HPDE6-E6E7 (cell line): ENCODE measurements at regions not wholly inside any gene's neighbourhood (a gene's known extent, or its start where the extent isn't known, plus 50 kb on each side); places are given as distances from the start of the nearest gene placed in this dataset.

ENCODE experiments used
- DNase-seq: peaks from one replicate; pipeline ENCODE4 v3.0.0; 2011; ENCODE audit warnings: missing footprints; ENCODE audit errors: extremely low spot score

DNA sequence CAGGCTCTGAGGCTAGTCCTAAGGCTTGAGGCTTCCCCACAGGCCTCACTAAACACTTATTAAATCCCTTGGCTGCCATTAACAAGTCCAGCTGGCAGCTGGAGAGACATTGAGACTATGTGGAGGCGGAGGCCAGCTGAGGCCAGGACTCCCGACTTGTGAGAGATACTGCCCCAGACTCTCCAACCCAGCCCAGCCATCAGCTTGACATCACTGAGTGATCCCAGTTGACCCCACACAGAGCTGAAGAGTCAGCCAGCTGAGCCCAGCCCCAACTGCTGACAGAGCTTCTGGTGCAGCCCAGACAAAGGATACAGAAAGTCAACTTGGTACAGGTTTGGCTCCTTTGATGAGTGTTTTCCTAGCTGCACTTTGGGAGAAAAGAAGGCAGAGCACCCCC is 343.1 kb downstream of the C16orf95 start:
- no peak for DNase-seq

DNA sequence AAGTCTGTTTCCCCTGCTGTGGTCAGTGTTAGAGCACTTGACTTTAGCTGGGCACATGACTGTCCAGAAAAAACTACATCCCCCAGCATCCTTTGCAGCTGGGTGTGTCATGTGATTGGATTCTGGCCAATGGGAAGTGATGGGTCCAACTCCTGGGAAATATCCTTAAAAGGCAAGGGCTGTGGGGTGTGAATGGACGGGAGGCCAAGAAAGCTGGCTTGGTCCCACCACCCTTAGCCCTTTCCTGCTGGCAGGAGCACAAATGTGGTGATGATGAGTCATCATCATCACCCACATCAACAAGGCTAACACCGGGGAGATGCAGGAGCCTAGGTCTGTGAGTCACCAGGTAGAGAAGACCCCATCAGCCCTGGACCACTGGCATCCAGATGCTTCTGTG is 341.7 kb downstream of the C16orf95 start:
- no peak for DNase-seq

DNA sequence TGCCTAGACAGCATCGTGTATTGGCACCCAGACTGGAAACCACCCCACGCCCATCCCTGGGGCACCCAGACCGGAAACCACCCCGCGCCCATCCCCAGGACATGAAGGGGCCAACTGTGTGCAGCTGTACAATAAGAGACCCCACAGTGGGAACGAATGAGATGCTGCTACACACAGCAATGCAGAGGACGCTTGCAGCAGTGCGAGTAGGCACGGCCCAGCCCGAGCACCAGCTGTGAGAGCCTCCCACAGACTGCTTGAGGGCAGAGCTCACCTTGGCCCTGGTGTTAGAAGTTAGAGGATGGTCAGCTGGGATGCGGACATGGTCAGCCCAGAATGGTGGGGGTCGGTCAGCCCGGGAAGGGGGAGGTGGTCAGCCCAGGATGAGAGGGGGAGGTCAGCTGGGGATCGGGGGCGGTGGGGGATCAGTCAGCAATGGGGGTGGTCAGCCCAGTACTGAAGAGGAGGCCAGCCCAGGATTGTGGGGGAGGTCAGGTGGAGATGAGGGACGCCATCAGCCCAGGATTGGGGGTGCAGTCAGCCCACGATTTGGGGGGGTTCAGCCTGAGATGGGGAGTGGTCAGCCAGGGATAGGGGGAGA is 340.0 kb downstream of the C16orf95 start:
- no peak for DNase-seq

DNA sequence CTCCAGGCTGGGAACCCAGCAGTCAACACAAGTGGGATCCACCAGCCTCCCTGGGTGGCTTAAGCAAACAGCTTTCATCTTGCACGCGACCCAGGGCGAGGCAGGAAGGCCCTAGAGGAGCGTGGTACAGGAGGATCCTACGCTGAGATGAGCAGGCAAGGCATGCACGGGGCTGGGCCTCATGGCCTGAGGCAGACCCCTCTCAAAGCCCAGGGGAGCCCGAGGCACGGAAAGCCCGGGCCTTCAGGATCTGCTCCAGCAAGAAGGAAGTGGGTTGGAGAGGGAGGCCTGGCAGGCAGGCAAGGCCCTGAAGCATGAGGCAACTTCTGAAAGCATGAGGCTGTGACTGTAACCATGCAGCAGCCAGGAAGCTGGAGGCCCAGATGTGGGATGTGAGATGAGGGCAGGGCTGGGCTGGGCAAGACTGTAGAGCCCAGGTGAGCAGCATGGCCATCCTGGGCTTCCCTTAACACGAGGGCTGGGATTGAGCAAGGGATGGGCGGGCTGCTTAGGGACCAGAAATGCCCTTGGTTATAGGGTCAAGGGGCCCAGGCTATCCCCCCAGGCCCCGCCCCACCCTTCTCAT is 338.7 kb downstream of the C16orf95 start:
- no peak for DNase-seq

DNA sequence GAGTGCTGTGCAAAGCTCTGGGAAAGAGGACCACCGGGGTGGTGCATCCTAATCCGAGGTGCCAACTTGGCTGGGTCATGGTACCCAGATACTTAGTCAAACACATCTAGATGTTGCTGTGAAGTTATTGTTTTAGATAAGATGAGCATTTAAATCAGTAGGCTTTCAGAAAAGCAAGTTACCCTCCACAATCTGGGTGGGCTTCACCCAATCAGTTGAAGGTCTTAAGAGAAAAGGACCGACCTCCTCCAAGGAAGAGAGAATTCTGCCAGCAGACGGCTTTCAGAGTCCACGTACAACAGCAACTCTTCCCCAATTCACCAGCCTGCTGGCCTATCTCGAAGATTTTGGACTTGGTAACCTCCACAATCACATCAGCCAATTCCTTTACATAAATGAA is 338.1 kb downstream of the C16orf95 start:
- DNase-seq: no peak

DNA sequence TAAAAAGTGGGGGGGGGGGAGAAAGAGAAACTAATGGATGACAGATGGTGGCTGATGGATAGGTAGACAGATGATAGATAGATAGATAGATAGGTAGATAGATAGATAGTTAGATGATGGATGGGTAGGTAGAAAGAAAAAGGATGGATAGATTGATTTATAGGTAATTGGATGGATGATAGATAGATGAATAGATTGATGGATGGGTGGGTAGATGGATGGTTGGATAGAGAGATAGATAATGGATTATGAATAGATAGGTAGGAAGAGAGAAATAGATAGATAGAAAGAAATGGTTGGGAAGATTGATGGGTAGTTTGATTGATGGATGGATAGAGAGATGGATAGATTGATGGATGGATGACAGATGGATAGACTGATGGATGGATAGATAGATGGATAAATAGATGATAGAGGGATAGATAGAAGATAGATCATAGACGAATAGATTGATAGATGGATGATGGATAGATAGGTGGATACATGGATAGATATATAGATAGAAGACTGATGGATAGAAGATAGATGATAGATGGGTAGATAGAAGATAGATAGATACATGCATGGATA is 337.1 kb downstream of the C16orf95 start:
- DNase-seq: no peak

DNA sequence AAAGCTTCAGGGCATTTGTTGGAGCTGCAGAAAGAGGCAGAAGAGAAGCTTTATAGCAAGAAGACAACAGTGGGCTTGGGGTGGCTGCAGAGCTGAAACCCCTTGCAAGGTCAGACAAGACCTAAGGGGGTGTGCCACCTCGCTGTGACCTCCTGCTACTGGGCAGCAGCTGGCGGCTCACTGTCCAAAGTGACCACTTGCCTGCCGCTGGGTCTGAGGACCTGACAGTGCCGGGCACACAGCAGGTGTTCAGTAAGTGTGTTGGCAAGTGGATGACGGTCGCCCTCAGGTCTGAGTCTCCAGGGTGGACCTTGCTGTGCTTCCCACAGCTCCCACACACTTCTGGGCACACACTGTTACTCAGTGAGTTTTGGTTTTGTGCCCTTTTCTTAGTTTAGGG is 336.5 kb downstream of the C16orf95 start:
- DNase-seq: no peak

DNA sequence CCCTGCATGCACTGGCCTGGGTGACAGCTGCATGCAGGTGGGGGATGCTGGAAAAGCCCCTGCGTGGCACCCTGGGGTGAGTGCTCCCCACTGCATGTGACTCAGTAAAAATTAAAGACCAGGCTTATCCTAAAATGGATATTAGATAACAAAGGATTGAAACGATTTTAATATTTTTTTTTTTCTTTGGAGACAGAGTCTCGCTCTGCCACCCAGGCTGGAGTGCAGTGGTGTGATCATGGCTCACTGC is 334.9 kb downstream of the C16orf95 start:
- DNase-seq: no peak

DNA sequence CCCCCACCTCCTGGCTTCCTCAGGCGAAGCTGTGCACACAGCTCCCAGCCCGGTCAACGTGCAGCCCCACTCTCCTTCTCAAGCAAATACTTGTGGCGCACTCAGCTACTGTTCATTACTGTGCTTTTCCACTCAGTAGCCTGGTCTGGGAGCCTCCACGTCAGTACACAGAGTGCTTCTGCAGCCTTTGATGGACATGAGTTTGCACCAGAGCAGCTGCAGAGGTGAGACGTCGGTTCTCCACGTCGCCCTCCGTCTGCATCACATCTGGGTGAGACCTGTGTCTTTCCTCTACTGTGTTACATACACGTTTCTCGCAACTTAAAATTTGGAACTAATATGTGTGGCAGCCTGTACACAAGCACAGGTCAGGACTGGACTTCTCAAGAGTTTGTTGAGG is 334.3 kb downstream of the C16orf95 start:
- DNase-seq: no peak

DNA sequence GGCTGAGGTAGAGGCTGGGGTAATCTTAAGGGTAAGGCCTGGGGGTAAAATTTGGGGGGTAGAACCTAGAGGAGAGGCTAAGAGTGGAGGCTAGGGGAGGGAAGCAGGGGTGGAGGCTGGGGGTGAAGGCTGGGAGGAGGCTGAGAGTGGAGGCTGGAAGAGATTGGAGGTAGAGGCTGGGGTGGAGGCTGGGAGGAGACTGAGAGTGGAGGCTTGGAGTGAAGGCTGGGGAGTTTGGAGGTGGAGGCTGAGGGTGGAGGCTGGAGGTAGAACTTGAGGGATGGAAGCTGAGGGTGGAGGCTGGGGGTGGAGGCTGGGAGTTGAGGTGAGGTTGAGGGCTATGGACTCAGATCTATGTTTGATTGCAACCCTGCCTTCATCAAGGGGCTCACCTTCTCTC is 333.6 kb downstream of the C16orf95 start:
- DNase-seq: no peak

DNA sequence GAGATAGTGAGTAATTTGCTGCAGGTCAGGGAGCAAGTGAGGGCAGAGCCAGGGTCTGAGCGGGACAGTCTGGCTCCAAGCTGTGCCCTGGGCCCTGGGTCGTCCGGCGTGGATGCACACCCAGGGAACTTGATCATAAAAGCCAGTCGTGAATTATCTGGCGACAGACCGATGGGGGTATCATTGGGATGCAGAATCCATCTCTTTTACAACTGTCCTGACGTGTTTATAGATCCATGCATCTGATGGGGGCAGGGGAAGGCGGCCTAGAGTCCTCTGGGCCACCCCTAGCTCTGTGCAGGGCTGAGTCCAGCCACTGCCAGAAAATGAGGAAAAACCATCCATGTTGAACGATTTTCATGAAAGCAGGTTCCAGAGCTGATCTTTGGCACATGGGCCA is 332.8 kb downstream of the C16orf95 start:
- DNase-seq: no peak

DNA sequence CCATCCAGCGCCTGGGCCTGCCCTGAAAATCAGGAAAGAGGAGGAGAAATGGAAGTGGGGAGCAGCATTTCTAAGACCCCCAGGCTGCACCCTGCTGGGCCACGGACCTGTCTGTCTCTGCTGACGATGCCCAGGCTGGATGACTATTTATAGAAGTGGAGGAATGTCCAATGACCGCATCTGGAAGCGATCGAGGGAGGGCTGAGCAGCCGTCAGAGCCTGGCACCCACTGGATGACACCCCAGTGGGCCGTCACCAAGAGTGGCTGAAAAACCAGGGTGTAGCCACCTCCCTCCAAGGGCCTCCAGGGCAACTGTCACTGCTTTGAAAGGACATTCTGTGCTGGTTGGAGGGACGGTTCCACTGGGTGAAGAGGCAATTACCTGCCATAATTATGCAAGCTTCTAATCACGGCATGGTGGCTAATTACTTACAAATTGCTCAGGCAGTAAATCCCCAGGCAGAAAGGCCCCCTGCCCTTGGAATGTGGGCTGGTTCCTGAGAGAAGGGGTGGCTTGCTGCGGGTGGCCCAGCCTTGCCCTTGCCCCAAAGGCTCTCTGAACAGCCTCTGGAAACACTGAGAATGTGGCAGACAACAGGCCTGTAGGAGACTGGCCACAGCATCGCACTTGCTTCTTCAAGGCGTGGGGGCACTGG is 332.1 kb downstream of the C16orf95 start:
- DNase-seq: no peak

DNA sequence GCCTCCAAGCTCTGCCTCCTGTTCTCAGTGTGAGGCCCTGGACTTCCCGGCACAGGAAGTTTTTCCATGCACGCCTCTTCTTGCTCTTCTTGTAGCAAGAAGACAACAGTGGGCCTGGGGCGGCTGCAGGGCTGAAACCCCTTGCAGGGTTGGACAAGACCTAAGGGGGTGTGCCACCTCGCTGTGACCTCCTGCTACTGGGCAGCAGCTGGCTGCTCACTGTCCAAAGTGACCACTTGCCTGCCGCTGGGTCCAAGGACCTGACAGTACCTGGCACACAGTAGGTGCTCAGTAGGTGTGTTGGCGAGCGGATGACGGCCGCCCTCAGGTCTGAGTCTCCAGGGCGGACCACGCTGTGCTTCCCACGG is 331.6 kb downstream of the C16orf95 start:
- no peak for DNase-seq

DNA sequence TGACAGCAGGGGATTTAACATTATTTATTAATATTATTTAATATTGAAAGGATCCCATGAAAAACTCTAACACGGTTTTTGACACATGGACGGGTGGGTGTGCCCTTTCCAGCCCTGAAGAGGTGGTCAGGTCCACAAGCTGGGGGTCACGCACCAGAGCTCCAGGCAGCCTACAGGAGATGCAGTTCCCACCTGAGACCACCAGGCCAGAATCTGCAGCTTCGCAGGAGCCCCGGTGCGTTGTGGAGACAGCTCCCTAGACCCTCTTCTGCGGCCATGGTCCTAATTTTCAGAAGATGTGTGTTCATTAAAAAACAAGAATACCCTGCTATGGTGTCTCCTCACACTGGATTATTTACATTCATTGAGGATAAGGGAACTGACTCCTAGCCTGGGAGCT is 331.1 kb downstream of the C16orf95 start:
- no peak for DNase-seq

DNA sequence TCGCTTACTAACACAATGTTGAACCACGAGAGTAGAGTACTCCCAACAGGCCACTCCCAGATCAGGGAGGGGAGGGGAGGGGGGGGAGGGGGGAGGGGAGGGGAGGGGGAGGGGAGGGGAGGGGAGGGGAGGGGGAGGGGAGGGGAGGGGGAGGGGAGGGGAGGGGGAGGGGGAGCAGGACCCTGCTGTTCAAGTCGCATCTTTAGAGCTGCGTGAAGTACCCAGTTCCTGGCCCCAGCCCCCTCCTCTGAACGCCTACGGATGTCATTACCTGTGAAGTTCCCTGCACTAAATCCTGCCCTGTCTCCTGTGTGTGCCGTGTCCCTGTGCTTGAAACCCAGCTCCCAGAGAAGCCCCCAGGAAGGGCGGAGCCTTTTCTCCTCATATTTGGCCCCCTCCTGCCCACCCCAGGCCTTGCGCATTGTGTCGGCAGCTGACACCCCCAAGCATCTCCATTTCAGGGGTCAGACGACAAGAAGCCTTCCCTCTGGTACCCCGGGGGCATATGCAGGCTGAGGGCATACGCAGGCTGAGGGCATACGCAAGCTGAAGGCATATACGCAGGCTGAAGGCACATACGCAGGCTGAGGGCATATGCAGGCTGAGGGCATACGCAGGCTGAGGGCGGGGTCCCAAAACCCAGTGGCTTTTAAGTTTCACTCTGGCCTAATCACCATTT is 330.2 kb downstream of the C16orf95 start:
- no peak for DNase-seq

DNA sequence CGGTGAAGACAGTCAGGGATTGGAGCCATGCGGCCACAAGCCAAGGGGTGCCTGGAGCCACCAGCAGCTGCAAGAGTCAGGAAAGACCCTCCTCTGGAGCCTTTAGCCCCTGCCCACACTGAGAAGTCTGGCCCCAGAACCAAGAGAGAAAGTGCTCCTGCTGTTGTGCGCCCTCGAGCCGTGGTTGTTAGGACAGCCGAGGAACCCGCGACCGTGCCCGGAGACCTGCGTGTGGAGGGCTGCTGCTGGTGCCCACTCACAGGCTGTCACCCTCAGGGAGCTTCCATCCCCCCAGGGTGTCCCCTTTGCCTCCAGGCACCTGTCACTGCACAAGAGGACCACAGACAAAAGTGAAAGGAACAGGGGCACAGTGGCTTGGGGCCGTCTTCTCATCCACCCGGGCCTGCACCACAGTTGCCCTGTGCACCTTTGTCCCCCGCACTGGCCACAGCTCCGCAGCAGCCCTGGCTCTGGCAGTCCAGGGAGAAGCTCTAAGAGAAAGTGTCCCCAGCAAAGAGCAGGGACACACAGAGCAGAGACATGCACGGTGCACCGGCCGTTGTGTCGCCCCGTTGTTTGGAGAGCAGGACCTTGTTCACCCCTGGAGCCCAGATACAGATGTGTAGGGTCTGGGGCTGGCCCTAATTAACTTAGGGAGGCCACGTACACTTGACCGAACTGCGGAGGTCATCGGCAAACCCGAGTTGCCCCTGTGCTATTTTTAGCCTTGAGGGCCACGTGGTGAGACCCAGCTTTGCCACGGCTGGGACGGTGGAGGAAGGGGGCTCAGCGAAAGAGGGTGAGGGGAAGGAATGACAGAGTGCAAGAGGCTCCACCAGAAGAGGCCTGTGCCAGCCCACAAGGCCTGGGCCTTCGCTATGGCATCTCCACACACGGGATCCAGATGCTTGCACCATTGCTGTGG is 329.2 kb downstream of the C16orf95 start:
- DNase-seq: no peak

DNA sequence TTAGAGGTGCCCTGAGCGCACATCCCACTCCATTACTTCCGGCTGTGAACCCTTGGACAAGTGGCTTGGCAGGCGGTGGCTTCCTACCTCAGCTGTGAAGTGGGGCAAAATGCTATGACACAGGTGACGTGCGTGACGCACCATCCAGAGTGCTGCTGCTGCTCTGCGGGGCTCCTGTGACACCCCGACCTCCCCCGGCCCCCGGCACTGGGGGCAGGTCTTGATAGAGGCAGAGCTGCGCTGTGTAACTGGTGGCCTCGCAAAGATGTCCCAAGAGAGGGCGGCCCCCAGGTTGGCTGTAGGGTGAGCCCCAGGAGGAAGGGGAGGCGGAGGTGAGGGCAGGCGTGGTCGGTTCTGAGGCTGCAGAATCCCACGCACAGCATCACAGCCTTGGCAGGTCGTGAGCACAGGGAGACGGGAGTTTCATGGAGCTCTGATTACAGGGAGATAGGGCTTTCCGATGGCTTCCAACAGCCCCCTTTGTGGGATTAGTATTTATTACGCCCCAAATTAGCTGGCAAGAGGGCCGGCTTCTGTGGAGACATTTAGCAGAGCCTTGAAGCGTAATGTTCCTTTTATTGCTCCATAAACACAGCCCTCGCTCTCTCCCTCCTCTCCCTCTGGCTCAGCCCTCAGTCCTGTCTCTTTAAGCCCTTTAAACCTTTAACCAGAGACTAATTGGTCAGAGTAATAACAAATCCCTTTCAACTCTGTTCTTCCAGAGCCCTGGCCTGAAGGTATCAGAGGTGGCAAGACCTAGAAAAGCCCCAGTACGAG is 328.1 kb downstream of the C16orf95 start:
- DNase-seq: no peak

DNA sequence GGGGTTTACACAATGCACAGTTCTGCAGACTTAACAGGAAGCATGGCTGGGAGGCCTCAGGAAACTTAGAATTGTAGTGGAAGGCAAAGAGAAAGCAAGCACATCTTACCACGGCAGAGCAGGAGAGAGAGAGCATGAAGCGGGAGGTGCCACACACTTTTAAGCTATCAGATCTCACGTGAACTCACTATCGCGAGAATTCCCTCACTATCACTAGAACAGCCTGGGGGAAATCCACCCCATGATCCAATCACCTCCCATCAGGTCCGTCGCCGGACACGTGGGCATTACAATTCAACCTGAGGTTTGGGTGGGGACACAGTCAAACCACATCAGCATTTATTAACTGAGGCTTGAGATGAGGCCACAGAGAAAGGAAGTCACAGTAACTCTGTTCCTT is 326.7 kb downstream of the C16orf95 start:
- DNase-seq: no peak

DNA sequence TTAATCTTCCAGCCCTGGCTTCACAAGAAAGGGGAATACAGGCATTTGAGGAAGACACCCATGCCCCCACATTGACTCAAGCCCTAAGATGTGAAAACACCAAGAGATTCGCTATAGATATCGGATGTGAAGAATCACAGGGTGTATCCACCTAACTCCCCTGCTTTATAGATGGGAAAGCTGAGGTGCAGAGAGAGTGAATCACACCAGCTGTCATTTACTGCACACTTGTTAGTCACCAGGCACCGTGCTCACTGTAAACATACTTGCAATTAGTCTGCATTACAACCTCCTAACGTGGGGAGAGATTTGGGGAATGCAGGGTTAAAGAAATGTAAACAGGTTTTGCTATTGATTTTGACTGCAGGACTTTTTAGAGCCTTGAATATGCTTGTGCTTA is 325.5 kb downstream of the C16orf95 start:
- DNase-seq: no peak

DNA sequence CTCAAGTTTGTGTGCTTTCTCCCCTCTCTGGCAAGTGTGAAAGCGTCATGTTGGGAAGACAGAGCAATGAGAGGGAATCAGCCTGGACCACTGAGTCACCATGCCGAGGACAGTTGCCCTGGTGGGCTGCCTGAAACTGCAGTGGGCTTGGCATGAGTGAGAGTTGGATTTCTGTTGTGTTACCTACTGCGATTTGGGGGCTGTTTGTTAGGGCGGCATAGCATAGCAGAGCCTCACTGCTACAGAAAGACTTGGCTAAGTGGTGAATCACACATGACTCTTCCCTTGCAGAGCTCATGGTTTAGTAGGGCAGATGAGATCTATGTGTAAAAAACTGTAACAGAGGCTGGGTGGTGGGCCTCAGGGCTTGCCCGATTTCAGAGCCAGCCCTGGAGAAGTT is 324.6 kb downstream of the C16orf95 start:
- no peak for DNase-seq

DNA sequence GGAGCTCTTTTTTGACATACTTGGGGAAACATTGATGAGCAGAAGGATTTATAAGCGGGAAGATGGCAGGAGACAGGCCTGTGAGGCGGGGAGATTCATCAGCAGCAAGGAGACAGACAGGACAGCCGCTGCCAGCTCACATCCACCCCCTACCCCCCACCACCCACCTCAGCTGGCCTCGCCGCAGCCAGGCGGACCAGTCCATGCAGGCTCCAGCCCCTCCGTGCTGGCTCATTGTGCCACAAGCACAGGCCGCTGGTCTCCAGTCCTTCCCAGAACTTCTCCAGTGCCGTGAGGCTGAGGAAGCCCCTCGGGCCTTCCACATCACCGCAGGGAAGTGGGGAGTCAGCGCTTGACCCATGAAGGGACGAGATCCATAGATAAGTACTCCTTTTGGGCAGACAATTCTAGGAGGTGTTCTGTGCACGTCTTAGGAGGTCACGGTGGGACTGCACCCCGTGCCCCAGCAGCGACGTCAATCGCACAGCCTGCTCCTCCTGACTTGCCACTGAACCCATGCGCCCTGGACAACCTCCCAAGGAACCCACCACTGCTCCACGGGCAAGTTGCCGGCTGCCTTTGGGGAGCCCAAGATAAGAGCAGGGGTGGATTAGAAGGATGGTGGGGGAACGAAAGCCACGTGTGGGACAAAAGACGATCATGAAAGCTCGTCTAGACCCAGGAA is 323.6 kb downstream of the C16orf95 start:
- no peak for DNase-seq
